ENCODE measurements at regions not wholly inside any gene's neighbourhood (a gene's known extent, or its start where the extent isn't known, plus 50 kb on each side); places are given as distances from the start of the nearest gene placed in this dataset.

DNA sequence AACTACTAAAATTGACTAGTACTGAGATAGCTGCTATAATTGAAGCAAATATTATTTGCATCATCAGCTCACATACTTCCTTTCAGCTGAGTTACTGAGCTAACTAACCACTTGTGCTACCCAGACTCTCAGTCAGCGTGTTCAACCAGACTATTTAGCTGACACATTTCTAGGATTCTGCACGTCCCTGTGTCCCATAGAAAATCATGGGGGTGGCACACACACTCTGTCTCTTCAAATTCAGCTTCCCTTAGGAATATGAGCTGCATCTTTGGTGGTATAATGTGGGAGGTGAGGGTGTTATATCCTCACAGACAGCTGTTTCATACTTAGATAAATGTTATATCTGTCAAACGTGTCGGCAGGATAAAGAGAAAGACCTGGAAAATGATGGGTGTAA, 424.0 kb downstream of the CDH2 start:
- TF ChIP-seq, protein P1, sequence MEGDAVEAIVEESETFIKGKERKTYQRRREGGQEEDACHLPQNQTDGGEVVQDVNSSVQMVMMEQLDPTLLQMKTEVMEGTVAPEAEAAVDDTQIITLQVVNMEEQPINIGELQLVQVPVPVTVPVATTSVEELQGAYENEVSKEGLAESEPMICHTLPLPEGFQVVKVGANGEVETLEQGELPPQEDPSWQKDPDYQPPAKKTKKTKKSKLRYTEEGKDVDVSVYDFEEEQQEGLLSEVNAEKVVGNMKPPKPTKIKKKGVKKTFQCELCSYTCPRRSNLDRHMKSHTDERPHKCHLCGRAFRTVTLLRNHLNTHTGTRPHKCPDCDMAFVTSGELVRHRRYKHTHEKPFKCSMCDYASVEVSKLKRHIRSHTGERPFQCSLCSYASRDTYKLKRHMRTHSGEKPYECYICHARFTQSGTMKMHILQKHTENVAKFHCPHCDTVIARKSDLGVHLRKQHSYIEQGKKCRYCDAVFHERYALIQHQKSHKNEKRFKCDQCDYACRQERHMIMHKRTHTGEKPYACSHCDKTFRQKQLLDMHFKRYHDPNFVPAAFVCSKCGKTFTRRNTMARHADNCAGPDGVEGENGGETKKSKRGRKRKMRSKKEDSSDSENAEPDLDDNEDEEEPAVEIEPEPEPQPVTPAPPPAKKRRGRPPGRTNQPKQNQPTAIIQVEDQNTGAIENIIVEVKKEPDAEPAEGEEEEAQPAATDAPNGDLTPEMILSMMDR (IDR thresholded peaks at IDR 0.05; ENCODE audit: partially characterized antibody, unreplicated experiment): no peak
- no peak for DNase-seq
- no peak overlapping the region for H3K27ac Mint-ChIP-seq (ENCODE audit: unreplicated experiment)
- H3K27me3 Mint-ChIP-seq (ENCODE audit: unreplicated experiment): peaks cover 2% of the 10 kb centered on the region
- H3K4me1 Mint-ChIP-seq (ENCODE audit: low read depth, unreplicated experiment): peaks cover 18% of the 10 kb centered on the region
- no peak overlapping the region for H3K4me3 Mint-ChIP-seq (ENCODE audit: unreplicated experiment)
- H3K9me3 Mint-ChIP-seq (ENCODE audit: unreplicated experiment): peaks cover 2% of the 10 kb centered on the region
- no peaks in the 10 kb centered on the region for H3K36me3 Mint-ChIP-seq (ENCODE audit: unreplicated experiment)

DNA sequence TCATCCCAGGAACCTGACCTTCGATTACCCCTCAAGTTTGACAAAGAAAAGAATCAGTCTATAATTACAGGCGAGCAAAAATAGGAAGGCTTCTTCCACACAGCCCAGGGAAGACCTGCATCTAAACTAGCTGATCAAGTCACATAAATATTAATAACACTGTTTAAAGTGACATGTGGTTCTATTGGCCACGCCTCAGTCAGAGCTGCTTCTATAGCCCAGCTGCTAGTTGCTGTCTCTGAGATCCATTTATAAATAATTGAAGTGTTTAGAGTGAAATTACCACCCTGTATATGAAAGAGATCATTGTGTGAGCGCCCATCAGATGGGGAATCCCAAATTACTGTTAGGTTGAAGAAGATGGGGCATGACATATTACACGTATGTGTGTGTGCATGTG, 426.0 kb downstream of the CDH2 start:
- Mint-ChIP-seq H3K9me3 (ENCODE audit: unreplicated experiment) (peaks cover 7% of the 10 kb centered on the region), H3K4me1 (ENCODE audit: low read depth, unreplicated experiment) (peaks cover 18% of the 10 kb centered on the region), H3K27ac (ENCODE audit: unreplicated experiment) (peak overlapping the region; percentile 66), H3K4me3 (ENCODE audit: unreplicated experiment) (peak overlapping the region; percentile 9), H3K36me3 (ENCODE audit: unreplicated experiment) (no peaks in the 10 kb centered on the region), H3K27me3 (ENCODE audit: unreplicated experiment) (peaks cover 2% of the 10 kb centered on the region)
- TF ChIP-seq, protein P1 (IDR thresholded peaks at IDR 0.05; ENCODE audit: partially characterized antibody, unreplicated experiment): no peak
- DNase-seq: no peak

DNA sequence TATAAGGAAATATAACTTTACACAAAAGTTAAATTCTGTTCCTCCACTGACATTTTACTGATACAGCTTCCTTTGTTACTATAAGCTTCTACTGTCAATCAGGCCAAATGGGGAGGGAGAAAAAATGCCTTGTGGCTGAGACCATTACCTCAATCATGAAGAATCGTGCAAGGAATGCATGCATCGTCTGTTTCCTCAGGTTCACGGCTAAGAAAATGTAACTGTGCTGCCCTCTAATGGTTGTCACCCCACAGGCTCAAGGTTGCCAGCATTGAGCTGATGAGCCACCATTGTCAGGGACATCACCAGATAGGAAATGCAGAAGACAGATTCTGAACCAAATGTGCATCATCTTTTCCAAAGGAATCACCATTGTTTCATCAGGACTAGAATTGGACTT, 426.9 kb downstream of the CDH2 start:
- no peaks in the 10 kb centered on the region for H3K36me3 Mint-ChIP-seq (ENCODE audit: unreplicated experiment)
- H3K27me3 Mint-ChIP-seq (ENCODE audit: unreplicated experiment): peaks cover 2% of the 10 kb centered on the region
- H3K4me3 Mint-ChIP-seq (ENCODE audit: unreplicated experiment): no peak overlapping the region
- H3K4me1 Mint-ChIP-seq (ENCODE audit: low read depth, unreplicated experiment): peaks cover 18% of the 10 kb centered on the region
- peak overlapping the region; percentile 60 for H3K27ac Mint-ChIP-seq (ENCODE audit: unreplicated experiment)
- H3K9me3 Mint-ChIP-seq (ENCODE audit: unreplicated experiment): peaks cover 7% of the 10 kb centered on the region
- TF ChIP-seq, protein P1 (IDR thresholded peaks at IDR 0.05; ENCODE audit: partially characterized antibody, unreplicated experiment): peak; percentile 73
- peak; percentile 63 for DNase-seq

DNA sequence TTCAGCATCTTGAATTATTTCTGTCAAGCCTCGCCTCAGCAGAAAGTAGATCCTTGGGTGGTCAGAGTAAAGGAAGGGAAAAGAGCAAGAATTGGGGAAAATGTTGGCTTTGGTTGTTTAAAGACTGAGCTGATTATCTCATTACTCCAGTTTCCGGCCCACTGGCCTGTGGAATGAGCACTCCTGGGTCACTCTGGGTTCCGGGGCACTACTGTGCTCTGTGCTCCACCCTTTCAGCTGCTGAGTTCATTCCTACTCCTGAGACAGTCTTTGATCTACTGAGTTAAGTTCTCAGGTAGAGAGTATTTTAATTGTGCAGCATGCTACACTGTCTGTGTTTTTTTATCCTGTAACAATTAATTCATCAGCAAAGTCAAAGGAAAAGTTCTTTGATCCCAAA, 427.7 kb downstream of the CDH2 start:
- Mint-ChIP-seq H3K27ac (ENCODE audit: unreplicated experiment) (no peak overlapping the region), H3K9me3 (ENCODE audit: unreplicated experiment) (peaks cover 7% of the 10 kb centered on the region), H3K4me3 (ENCODE audit: unreplicated experiment) (no peak overlapping the region), H3K27me3 (ENCODE audit: unreplicated experiment) (peaks cover 2% of the 10 kb centered on the region), H3K36me3 (ENCODE audit: unreplicated experiment) (no peaks in the 10 kb centered on the region), H3K4me1 (ENCODE audit: low read depth, unreplicated experiment) (peaks cover 18% of the 10 kb centered on the region)
- TF ChIP-seq, protein P1 (IDR thresholded peaks at IDR 0.05; ENCODE audit: partially characterized antibody, unreplicated experiment): no peak
- no peak for DNase-seq

DNA sequence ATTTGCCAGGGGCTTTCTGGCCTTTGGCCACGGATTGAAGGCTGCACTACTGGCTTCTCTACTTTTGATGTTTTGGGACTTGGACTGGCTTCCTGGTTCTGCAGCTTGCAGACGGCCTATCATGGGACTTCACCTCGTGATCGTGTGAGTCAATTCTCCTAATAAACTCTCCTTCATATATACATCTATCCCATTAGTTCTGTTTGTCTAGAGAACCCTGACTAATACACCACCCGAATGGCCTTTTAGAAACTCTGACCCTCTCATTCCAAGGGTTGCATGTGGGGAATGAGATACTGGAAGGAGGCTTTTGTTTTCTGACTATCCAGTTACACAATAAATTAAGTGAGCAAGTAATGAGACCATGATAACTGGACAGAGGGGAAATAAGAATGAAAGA, 430.7 kb downstream of the CDH2 start:
- TF ChIP-seq, protein P1 (IDR thresholded peaks at IDR 0.05; ENCODE audit: partially characterized antibody, unreplicated experiment): no peak
- H3K36me3 Mint-ChIP-seq (ENCODE audit: unreplicated experiment): no peaks in the 10 kb centered on the region
- no peak overlapping the region for H3K27ac Mint-ChIP-seq (ENCODE audit: unreplicated experiment)
- no peak overlapping the region for H3K4me3 Mint-ChIP-seq (ENCODE audit: unreplicated experiment)
- peaks cover 2% of the 10 kb centered on the region for H3K27me3 Mint-ChIP-seq (ENCODE audit: unreplicated experiment)
- DNase-seq: no peak
- H3K9me3 Mint-ChIP-seq (ENCODE audit: unreplicated experiment): peaks cover 10% of the 10 kb centered on the region
- peaks cover 18% of the 10 kb centered on the region for H3K4me1 Mint-ChIP-seq (ENCODE audit: low read depth, unreplicated experiment)

Measured in glutamatergic neuron (in vitro differentiated cells).